ENCODE measurements at regions not wholly inside any gene's neighbourhood (a gene's known extent, or its start where the extent isn't known, plus 50 kb on each side); places are given as distances from the start of the nearest gene placed in this dataset.

- Histone ChIP-seq H3K9me3 (ENCODE audit: low read length) (peaks cover 14% of the 10 kb centered on the region; the same call in 1 of the 2 replicates), H3K4me2 (ENCODE audit: low read depth, low read length, poor library complexity, severe bottlenecking) (no peak overlapping the region), H3K27ac (ENCODE audit: low read length) (no peak overlapping the region)
These were observed 972.0 kb upstream of the RBFOX1 start for GRCh38 chr16:6360641-6361040.

GRCh38 chr16:6356911-6357310 lies 975.7 kb upstream of the RBFOX1 start:
- Histone ChIP-seq H3K9me2 (replicated peaks; ENCODE audit: insufficient read depth, low read length) (no peaks in the 10 kb centered on the region), H3K9me3 (ENCODE audit: low read length) (no peaks in the 10 kb centered on the region; the same call in 1 of the 2 replicates), H3K4me1 (ENCODE audit: low read length) (no peaks in the 10 kb centered on the region), H3K4me3 (ENCODE audit: low read length) (no peak overlapping the region), H4K20me1 (ENCODE audit: insufficient read depth, low read depth, low read length) (no peaks in the 10 kb centered on the region), H3K4me2 (ENCODE audit: low read depth, low read length, poor library complexity, severe bottlenecking) (no peak overlapping the region), H3K9ac (ENCODE audit: low read length) (no peak overlapping the region), H3K27ac (ENCODE audit: low read length) (no peak overlapping the region), H2AFZ (ENCODE audit: low read length) (no peak overlapping the region), H3K79me2 (ENCODE audit: low read length) (no peaks in the 10 kb centered on the region), H3K27me3 (ENCODE audit: low read length) (no peaks in the 10 kb centered on the region), H3K36me3 (ENCODE audit: insufficient read depth, low read length) (no peaks in the 10 kb centered on the region)
- DNase-seq, result no peak

More at GRCh38 chr16:6360641-6361040, 972.0 kb upstream of the RBFOX1 start:
- H3K4me3 ChIP-seq (ENCODE audit: low read length), result no peak overlapping the region
- H3K79me2 ChIP-seq (ENCODE audit: low read length), result no peaks in the 10 kb centered on the region
- H3K27me3 ChIP-seq (ENCODE audit: low read length), result no peaks in the 10 kb centered on the region
- H4K20me1 ChIP-seq (ENCODE audit: insufficient read depth, low read depth, low read length), result no peaks in the 10 kb centered on the region
- H2AFZ ChIP-seq (ENCODE audit: low read length), result no peak overlapping the region
- no peaks in the 10 kb centered on the region for H3K9me2 ChIP-seq (replicated peaks; ENCODE audit: insufficient read depth, low read length)
- no peak for DNase-seq
- H3K4me1 ChIP-seq (ENCODE audit: low read length), result no peaks in the 10 kb centered on the region
- no peak overlapping the region for H3K9ac ChIP-seq (ENCODE audit: low read length)
- H3K36me3 ChIP-seq (ENCODE audit: insufficient read depth, low read length), result no peaks in the 10 kb centered on the region

GRCh38 chr16:6349725-6350124 lies 982.9 kb upstream of the RBFOX1 start:
- Histone ChIP-seq H3K27me3 (ENCODE audit: low read length) (no peaks in the 10 kb centered on the region), H2AFZ (ENCODE audit: low read length) (no peak overlapping the region), H3K36me3 (ENCODE audit: insufficient read depth, low read length) (no peaks in the 10 kb centered on the region), H3K9me2 (replicated peaks; ENCODE audit: insufficient read depth, low read length) (no peaks in the 10 kb centered on the region), H3K4me2 (ENCODE audit: low read depth, low read length, poor library complexity, severe bottlenecking) (no peak overlapping the region), H3K9me3 (ENCODE audit: low read length) (no peaks in the 10 kb centered on the region; the same call in 1 of the 2 replicates), H3K4me3 (ENCODE audit: low read length) (no peak overlapping the region), H3K27ac (ENCODE audit: low read length) (no peak overlapping the region), H4K20me1 (ENCODE audit: insufficient read depth, low read depth, low read length) (no peaks in the 10 kb centered on the region), H3K79me2 (ENCODE audit: low read length) (no peaks in the 10 kb centered on the region), H3K4me1 (ENCODE audit: low read length) (no peaks in the 10 kb centered on the region), H3K9ac (ENCODE audit: low read length) (no peak overlapping the region)
- DNase-seq, result no peak

GRCh38 chr16:6345090-6345489 lies 987.6 kb upstream of the RBFOX1 start:
- Histone ChIP-seq H3K27ac (ENCODE audit: low read length) (no peak overlapping the region), H3K4me2 (ENCODE audit: low read depth, low read length, poor library complexity, severe bottlenecking) (no peak overlapping the region), H3K9me2 (replicated peaks; ENCODE audit: insufficient read depth, low read length) (no peaks in the 10 kb centered on the region), H3K27me3 (ENCODE audit: low read length) (no peaks in the 10 kb centered on the region), H3K36me3 (ENCODE audit: insufficient read depth, low read length) (no peaks in the 10 kb centered on the region), H3K79me2 (ENCODE audit: low read length) (no peaks in the 10 kb centered on the region), H3K4me1 (ENCODE audit: low read length) (no peaks in the 10 kb centered on the region), H2AFZ (ENCODE audit: low read length) (no peak overlapping the region), H4K20me1 (ENCODE audit: insufficient read depth, low read depth, low read length) (no peaks in the 10 kb centered on the region), H3K9me3 (ENCODE audit: low read length) (no peaks in the 10 kb centered on the region; the same call in 1 of the 2 replicates), H3K9ac (ENCODE audit: low read length) (no peak overlapping the region), H3K4me3 (ENCODE audit: low read length) (no peak overlapping the region)
- no peak for DNase-seq

GRCh38 chr16:6343157-6343556 lies 989.5 kb upstream of the RBFOX1 start:
- no peaks in the 10 kb centered on the region; the same call in 1 of the 2 replicates for H3K9me3 ChIP-seq (ENCODE audit: low read length)
- no peak overlapping the region for H3K4me2 ChIP-seq (ENCODE audit: low read depth, low read length, poor library complexity, severe bottlenecking)
- H3K27me3 ChIP-seq (ENCODE audit: low read length), result no peaks in the 10 kb centered on the region
- H2AFZ ChIP-seq (ENCODE audit: low read length), result no peak overlapping the region
- no peak overlapping the region for H3K9ac ChIP-seq (ENCODE audit: low read length)
- no peaks in the 10 kb centered on the region for H3K36me3 ChIP-seq (ENCODE audit: insufficient read depth, low read length)
- no peaks in the 10 kb centered on the region for H3K79me2 ChIP-seq (ENCODE audit: low read length)
- no peak overlapping the region for H3K4me3 ChIP-seq (ENCODE audit: low read length)
- no peaks in the 10 kb centered on the region for H4K20me1 ChIP-seq (ENCODE audit: insufficient read depth, low read depth, low read length)
- no peaks in the 10 kb centered on the region for H3K4me1 ChIP-seq (ENCODE audit: low read length)
- no peak overlapping the region for H3K27ac ChIP-seq (ENCODE audit: low read length)
- H3K9me2 ChIP-seq (replicated peaks; ENCODE audit: insufficient read depth, low read length), result no peaks in the 10 kb centered on the region
- no peak for DNase-seq

GRCh38 chr16:6341981-6342380 lies 990.7 kb upstream of the RBFOX1 start:
- no peaks in the 10 kb centered on the region for H3K36me3 ChIP-seq (ENCODE audit: insufficient read depth, low read length)
- H3K4me2 ChIP-seq (ENCODE audit: low read depth, low read length, poor library complexity, severe bottlenecking), result no peak overlapping the region
- no peaks in the 10 kb centered on the region for H3K79me2 ChIP-seq (ENCODE audit: low read length)
- H2AFZ ChIP-seq (ENCODE audit: low read length), result no peak overlapping the region
- H4K20me1 ChIP-seq (ENCODE audit: insufficient read depth, low read depth, low read length), result no peaks in the 10 kb centered on the region
- no peaks in the 10 kb centered on the region for H3K9me2 ChIP-seq (replicated peaks; ENCODE audit: insufficient read depth, low read length)
- H3K27ac ChIP-seq (ENCODE audit: low read length), result no peak overlapping the region
- H3K9ac ChIP-seq (ENCODE audit: low read length), result no peak overlapping the region
- H3K9me3 ChIP-seq (ENCODE audit: low read length), result no peaks in the 10 kb centered on the region; the same call in 1 of the 2 replicates
- no peaks in the 10 kb centered on the region for H3K4me1 ChIP-seq (ENCODE audit: low read length)
- DNase-seq, result no peak
- H3K4me3 ChIP-seq (ENCODE audit: low read length), result no peak overlapping the region
- H3K27me3 ChIP-seq (ENCODE audit: low read length), result no peaks in the 10 kb centered on the region

- H3K79me2 ChIP-seq (ENCODE audit: low read length), result no peaks in the 10 kb centered on the region
- H3K9me2 ChIP-seq (replicated peaks; ENCODE audit: insufficient read depth, low read length), result no peaks in the 10 kb centered on the region
- H3K4me2 ChIP-seq (ENCODE audit: low read depth, low read length, poor library complexity, severe bottlenecking), result no peak overlapping the region
- H3K9me3 ChIP-seq (ENCODE audit: low read length), result no peaks in the 10 kb centered on the region; the same call in 1 of the 2 replicates
- no peaks in the 10 kb centered on the region for H3K4me1 ChIP-seq (ENCODE audit: low read length)
- H3K27ac ChIP-seq (ENCODE audit: low read length), result no peak overlapping the region
- no peak overlapping the region for H3K9ac ChIP-seq (ENCODE audit: low read length)
- no peak overlapping the region for H3K4me3 ChIP-seq (ENCODE audit: low read length)
- DNase-seq, result peak; percentile 68
- no peak overlapping the region for H2AFZ ChIP-seq (ENCODE audit: low read length)
- H3K27me3 ChIP-seq (ENCODE audit: low read length), result no peaks in the 10 kb centered on the region
- H3K36me3 ChIP-seq (ENCODE audit: insufficient read depth, low read length), result no peaks in the 10 kb centered on the region
- no peaks in the 10 kb centered on the region for H4K20me1 ChIP-seq (ENCODE audit: insufficient read depth, low read depth, low read length)
These were observed 997.6 kb upstream of the RBFOX1 start for GRCh38 chr16:6335072-6335471.

- H3K4me3 ChIP-seq (ENCODE audit: low read length), result no peak overlapping the region
- H3K36me3 ChIP-seq (ENCODE audit: insufficient read depth, low read length), result no peaks in the 10 kb centered on the region
- H3K27ac ChIP-seq (ENCODE audit: low read length), result no peak overlapping the region
- no peaks in the 10 kb centered on the region for H4K20me1 ChIP-seq (ENCODE audit: insufficient read depth, low read depth, low read length)
- no peak overlapping the region for H3K9ac ChIP-seq (ENCODE audit: low read length)
- H3K4me2 ChIP-seq (ENCODE audit: low read depth, low read length, poor library complexity, severe bottlenecking), result no peak overlapping the region
- no peaks in the 10 kb centered on the region for H3K79me2 ChIP-seq (ENCODE audit: low read length)
- no peak for DNase-seq
- no peak overlapping the region for H2AFZ ChIP-seq (ENCODE audit: low read length)
- no peaks in the 10 kb centered on the region for H3K27me3 ChIP-seq (ENCODE audit: low read length)
- H3K4me1 ChIP-seq (ENCODE audit: low read length), result no peaks in the 10 kb centered on the region
- peaks cover 3% of the 10 kb centered on the region; the same call in 1 of the 2 replicates for H3K9me3 ChIP-seq (ENCODE audit: low read length)
- H3K9me2 ChIP-seq (replicated peaks; ENCODE audit: insufficient read depth, low read length), result no peaks in the 10 kb centered on the region
These were observed 1000.9 kb upstream of the RBFOX1 start for GRCh38 chr16:6331770-6332169.

GRCh38 chr16:6317934-6318333 lies 1014.7 kb upstream of the RBFOX1 start:
- no peaks in the 10 kb centered on the region for H3K27me3 ChIP-seq (ENCODE audit: low read length)
- no peaks in the 10 kb centered on the region for H3K36me3 ChIP-seq (ENCODE audit: insufficient read depth, low read length)
- peaks cover 4% of the 10 kb centered on the region for H3K9me3 ChIP-seq (ENCODE audit: low read length)
- no peaks in the 10 kb centered on the region for H3K4me1 ChIP-seq (ENCODE audit: low read length)
- no peaks in the 10 kb centered on the region for H3K79me2 ChIP-seq (ENCODE audit: low read length)
- no peak overlapping the region for H3K4me3 ChIP-seq (ENCODE audit: low read length)
- H2AFZ ChIP-seq (ENCODE audit: low read length), result no peak overlapping the region
- no peaks in the 10 kb centered on the region for H3K9me2 ChIP-seq (replicated peaks; ENCODE audit: insufficient read depth, low read length)
- no peak overlapping the region for H3K27ac ChIP-seq (ENCODE audit: low read length)
- no peak for DNase-seq
- H3K9ac ChIP-seq (ENCODE audit: low read length), result no peak overlapping the region
- no peaks in the 10 kb centered on the region for H4K20me1 ChIP-seq (ENCODE audit: insufficient read depth, low read depth, low read length)
- no peak overlapping the region for H3K4me2 ChIP-seq (ENCODE audit: low read depth, low read length, poor library complexity, severe bottlenecking)

All from Karpas-422 (cell line).